HS-5 (cell line): ENCODE measurements at regions not wholly inside any gene's neighbourhood (a gene's known extent, or its start where the extent isn't known, plus 50 kb on each side); places are given as distances from the start of the nearest gene placed in this dataset.
A peak's percentile ranks its signal among the peaks of the same experiment; 100 is the strongest.
"Not testable (repeated sequence)": the region's sequence is repeated elsewhere in the genome, so short reads cannot be mapped to it uniquely, and the experiment has no call there.

Experiments
- DNase-seq: peaks from one replicate; pipeline ENCODE4 v3.0.0-alpha.2; 2012; ENCODE audit warnings: low read depth

DNA sequence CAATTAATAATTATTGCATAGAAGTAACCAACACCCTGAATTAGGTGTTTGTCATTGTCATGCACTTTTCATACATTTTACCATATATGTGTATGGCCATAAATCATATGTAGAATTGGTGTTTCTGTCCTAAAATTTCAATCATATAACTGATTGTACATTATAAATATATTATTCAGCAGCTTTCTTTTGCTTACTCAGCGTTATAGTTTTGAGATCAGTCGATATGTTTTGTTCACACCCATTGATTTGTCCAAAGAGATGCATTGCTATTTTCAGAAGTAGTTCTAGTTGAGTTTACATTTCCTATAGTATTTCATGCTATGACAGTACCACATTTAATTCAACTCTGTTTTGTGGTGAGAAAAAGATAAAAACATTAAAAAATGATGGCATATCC is 50.5 kb upstream of the PARP4 start:
- no peak for DNase-seq

DNA sequence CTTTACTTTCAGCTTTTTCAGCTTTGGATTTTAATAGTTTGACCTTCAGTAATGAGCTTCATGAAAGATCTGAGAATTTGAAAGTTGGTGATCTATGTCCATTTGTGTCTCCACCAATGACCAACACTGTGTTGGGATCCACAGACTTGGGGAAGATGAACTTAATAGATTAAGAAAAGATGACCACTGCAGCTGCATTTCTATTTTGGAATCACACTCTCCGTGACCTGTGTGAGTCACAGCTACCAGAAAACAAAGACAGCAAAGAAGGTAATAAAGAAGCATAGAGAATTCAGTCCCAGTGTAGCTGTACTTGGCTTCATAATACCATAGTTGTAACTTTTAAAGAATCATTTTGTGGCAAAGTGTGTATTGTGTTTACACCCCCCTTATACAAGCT is 51.4 kb upstream of the PARP4 start:
- not testable (repeated sequence) for DNase-seq

DNA sequence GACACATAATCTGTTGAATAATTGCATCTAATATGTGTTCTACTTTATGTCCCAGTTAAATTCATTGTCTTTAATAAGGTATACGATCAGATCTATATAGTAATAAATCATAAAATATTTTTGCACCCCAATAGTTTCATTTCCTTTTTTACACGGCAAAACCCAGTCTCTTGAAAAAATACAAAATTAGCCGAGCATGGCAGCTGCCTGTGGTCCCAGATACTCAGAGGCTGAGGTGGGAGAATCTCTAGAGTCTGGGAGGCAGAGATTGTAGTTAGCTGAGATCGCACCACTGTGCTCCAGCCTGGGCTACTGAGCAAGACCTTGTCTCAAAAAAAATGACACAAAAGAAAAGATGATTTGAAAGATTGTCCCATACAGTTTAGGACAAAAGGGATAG is 52.3 kb upstream of the PARP4 start:
- DNase-seq, result no peak

DNA sequence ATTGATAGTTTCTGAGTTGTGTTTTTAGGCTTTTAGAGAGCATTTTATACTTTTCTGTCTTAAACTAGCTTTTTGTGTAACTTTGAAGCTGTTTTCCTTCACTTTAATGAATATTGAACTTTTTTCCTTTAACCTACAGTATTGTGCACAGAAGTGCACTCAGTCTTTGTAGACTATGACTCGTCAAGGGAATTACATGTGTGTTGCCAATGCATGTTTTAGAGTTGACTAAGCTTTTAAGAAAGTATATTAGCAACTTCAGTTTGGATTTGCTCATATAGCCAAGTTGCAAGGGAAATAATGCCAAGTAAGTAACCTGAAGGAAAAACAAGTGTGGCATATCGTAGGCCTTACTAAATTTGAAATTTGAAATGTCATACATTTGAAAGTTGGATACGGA is 55.0 kb upstream of the PARP4 start:
- DNase-seq, result not testable (repeated sequence)

DNA sequence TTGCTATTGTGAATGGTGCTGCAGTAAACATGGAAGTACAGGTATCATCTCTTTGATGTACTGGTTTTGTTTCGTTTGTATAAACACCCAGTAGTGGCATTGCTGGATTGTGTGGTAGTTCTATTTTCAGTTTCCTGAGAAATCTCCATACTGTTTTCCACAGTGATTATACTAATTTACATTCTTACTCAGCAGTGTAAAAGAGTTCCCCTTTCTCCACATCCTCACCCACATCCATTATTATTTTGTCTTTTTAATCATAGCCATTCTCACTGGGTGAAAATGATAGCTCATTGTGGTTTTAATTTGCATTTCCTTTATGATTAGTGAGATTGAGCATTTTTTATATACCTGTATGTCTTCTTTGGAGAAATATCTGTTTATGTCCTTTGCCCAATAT is 62.3 kb upstream of the PARP4 start:
- DNase-seq, result no peak

DNA sequence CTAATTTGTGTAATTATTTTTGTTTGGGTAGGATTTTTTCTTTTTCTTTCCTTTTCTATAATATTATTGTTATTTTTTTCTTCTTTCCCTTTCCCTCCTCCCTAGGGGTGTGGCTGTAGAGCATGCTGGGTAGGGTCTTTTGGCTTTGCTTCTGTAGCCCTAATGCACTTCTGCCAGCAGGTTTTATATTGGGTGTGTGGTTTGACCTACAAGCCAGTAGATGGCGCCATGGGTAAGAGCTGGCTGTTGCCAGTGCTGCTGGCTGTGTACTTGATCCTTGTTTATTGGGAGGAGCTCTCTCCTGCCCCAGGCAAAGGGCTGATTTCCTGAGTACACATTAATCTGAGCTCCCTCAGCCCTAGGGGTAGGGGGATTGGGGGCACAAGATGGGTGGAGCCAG is 67.7 kb upstream of the PARP4 start:
- DNase-seq, result not testable (repeated sequence)

DNA sequence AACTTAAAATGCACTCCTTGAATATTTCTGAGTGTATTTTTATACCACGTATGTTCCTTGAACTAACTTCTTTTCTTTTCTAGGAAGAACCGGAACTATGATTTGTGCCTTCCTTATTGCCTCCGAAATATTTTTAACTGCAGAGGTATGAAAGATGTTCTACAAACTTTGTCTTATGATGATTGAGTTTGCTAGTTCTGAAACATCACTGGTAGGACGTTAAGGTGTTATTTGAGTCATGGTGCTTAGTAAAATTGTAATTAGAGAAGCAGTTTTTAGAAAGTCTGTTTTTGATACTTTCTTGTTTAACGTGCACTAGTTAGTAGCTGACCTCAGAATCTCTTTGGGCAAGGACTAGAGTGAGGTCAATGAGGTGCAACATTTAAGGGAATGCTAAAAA is 69.0 kb upstream of the PARP4 start:
- DNase-seq, result not testable (repeated sequence)

DNA sequence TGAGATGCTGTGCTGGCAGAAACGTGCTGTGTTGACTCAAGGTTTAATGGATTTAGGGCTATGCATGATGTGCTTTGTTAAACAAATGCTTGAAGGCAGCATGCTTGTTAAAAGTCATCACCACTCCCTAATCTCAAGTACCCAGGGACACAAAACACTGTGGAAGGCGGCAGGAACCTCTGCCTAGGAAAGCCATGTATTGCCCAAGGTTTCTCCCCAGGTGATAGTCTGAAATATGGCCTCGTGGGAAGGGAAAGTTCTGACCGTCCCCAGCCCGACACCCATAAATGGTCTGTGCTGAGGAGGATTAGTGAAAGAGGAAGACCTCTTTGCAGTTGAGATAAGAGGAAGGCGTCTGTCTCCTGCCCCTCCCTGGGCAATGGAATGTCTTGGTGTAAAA is 79.1 kb upstream of the PARP4 start:
- DNase-seq, result not testable (repeated sequence)

DNA sequence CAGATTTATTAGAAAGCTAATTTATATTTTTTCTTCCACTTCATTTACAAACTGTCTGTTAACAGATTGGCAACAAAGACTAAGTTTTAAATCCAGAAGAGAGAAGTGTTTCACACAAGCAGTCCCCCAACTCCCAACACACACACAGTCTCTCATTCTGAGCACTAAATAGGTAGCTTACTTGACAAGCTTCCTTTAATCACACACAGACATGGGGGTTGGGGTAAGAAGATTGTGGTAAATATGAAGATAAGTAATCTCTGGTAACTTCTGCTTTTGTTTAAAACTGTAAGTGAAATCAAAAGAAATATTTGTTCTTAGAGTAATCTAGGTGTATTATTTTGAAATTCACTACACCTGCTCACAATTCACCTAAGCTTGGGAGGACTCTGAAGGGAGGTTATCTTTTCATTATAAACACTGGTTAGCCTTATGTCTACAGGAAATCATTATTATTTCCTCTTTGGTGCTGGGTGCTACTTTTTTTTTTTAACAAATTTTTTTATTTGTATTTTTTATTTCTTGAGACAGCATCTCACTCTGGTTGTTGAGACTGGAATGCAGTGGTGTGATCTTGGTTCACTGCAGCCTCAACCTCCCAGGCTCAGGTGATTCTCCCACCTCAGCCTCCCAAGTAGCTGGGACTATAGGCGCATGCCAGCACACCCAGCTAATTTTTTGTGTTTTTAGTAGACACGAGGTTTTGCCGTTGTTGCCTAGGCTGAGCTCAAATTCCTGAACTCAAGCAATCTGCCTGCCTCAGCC is 82.1 kb upstream of the ATP12A start:
- not testable (repeated sequence) for DNase-seq

DNA sequence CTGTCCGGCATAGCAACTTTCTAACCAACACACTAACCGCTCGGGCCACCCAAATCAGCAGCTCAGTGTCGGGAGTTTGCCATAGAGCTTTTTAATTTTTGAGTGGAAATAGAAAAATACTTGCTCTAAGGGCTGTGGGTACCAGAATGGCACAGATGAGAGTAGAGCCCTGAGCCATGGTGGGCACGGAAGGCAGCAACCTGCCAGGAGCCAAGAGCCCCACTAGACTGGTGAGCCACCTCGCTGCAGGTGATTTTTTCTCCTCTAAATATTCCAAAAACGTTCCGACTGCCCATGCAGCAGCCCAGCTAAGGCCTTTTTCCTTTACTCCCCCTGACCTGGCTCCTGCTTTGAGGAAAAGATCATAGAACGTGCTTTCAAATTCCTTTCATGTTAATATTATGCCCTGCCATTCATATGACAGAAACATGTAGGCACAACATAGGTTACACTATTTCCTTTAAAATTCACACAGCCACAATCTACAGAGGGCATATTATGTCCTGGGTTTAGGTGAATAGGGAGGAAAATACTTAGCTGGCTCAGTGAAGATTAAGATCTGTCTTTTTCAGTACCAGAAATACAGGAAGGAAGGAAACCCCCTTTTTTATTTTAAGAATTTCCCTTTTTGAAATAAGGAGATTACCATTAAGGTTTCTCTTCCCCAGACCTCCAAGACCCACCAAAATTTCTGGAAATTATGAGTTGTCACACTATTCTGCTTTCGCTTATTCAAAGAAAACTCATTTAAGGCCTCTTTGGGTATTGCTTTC is 81.0 kb upstream of the ATP12A start:
- not testable (repeated sequence) for DNase-seq

DNA sequence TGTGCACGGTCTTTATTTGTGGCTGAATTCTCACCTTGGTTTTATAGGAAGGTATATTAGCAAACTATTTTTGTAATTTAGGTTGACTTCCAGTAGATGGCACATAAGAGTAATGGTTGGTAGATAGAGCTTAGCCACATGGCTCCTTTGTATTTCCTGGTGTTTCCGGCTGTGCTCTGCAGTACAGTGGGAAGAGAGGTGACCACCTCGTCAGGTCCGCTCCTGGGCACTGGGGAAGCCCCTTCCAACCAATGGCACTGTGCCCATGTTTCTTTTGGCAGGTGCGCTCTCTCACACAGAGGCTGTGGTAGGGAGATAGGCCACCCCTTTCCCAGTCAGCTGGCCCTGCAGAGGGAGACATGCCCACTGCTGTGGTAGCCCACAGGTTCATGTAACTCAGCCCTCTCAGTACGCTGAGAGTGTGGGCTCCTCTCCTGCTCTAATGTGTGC is 74.3 kb upstream of the ATP12A start:
- DNase-seq, result peak; percentile 5

DNA sequence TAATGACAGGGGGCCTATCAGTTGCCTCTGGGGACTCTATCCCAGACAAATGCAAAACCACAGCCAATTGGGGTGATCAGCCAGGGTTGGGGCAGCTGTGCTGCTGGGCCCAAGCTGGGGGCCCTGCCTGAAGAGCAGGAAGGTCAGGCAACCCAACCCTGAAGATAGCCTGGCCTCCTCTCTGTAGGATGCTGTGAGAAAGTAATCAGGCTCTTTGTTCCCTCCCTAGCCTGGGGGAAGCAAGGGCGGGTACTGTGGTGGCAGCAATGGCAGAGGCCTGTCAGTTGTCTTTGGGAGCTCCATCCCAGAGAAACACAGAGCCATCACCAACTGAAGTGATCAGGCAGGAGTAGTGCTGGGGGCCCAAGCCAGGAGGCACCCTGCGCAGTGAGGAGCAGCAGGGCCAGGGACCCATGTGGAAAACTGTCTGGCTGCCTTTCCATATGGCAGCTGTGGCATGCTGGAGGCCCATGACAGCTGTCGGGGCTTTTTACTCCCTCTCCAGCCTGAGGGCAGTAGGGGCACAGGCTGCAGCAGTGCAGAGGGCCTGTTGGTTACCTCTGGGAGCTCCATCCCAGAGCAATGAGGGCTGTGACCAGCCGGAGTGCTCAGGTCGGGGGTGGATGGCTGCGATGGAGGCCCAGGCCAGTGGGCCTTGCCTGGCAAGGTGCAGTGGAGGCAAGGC is 73.6 kb upstream of the ATP12A start:
- no peak for DNase-seq

DNA sequence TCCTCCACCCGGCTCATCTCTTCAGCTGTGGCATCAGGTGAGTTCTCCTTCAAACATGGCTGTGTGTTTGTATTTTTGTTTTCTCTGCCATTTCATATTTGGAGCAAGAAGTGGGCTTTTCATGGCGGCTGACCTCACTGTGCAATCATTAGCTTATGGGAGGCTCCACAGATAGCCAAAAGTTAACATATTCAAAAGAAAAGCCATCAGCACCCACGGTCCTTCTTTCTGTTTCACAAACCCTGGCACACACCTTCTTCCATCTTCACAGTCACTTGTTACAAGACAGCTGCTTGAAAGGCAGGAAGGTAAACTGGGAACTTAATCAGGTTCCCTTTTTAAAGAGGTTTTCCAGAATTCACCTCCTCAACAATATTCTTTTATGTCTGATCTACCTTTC is 69.3 kb upstream of the ATP12A start:
- DNase-seq, result no peak

DNA sequence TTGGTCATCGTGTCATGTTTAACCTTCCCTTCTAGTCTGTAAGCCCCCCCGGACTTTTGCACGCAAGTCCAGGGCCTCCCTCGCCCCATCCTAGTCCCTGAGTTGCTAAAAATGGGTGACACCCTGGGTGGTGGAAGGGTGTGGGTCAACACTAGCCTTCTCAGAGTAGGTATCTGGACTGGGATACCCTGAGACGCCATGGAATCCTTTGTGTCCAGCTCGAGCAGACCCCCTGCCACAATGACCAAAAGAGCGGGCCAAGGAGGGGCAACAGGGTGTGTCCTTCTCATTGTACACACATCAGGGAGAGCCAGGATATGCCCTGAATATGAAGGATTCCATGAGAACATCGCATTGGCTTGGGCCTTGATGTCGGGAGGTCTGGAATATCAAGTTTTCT is 67.5 kb upstream of the ATP12A start:
- DNase-seq, result no peak

DNA sequence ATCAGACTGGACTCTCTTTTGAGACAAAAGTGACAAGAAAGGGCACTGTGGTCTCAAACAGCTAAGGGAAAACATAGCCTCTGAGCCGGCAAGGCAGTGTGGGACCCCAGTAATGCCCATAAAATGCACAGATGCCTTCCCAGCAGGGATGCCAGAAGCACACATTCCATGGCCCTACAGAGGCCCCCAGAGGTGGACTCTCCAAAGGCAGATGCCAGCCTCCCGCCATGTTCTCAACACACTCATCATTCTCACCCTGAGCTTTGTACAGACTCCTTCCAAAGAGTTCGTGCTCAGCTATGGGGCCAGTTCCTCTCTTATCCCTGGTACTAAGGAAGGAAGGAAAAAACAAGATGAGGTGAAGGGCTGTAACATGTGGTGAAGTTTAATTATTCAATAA is 67.1 kb upstream of the ATP12A start:
- DNase-seq, result no peak

DNA sequence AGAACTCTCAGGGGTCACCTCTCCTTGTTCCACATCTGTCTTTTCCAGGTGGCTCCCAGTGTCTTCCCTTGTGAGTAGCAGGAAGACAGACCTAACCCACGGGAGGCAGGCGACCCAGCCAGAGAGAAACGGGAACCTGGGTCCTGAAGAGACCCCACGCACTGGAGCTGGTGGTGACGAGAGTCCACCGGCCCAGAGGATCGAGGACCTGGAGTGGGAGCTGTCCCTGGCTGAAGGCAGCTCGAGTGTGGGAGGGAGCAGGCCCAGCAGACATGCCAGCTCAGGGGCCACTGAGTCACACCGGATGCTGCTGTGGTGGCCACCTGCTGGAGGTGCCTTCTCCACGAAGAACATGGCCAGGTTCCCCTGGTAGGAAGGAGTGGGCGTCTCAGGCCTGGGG is 66.5 kb upstream of the ATP12A start:
- no peak for DNase-seq

DNA sequence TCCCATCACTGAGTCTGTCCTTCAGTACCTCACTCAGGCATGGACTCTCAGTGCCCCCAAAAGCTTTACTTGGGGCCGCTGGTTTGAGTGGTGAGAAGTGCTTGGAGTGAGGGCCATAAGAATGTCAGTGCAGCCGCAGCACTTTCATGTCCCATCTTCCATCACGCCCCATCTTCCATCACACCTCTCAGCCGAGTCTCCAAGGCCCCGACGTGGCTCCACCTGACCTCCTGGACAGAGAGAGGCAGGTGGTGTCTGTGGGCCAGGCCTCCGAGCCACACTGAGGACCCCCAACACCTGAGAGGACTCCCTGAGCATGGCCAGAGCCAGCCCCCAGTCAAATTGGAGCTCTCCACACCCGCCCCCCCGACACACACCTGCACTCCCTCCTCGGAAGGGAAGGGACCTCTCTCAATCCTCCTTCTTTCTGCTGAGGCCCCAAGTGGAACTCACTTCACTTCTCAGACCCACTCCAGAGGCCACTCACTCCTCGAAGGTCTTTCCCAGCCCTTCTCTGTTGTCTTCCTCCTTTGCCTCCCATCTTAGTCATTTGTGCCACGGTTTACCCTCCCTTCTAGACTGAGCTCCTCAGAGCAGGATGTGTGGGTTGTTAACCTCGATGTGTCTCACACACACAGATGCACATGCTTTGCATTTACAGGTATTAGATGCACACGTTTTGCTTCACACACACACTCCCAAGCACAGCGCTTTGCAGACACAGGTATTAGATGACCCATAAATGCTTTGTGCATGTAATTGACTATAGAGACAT is 65.7 kb upstream of the ATP12A start:
- DNase-seq, result no peak

DNA sequence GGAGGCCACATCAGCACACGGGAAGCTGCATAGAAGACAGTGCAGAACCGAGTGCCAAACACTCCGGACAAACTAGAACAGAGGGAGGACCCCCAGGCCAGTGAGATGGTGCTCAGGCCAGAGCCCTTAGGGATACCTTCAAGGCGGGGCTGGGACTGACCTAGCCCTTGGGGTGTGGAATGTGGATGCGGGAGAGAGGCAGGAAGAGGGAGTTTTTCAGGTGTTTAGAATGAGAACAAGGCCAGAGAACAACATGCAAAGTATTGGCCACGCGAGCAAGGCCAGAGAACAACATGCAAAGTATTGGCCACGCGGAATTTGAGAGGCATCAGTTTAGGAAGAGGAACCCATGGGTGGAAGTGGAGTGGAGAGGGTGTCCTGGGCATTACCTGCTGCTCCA is 65.1 kb upstream of the ATP12A start:
- no peak for DNase-seq

DNA sequence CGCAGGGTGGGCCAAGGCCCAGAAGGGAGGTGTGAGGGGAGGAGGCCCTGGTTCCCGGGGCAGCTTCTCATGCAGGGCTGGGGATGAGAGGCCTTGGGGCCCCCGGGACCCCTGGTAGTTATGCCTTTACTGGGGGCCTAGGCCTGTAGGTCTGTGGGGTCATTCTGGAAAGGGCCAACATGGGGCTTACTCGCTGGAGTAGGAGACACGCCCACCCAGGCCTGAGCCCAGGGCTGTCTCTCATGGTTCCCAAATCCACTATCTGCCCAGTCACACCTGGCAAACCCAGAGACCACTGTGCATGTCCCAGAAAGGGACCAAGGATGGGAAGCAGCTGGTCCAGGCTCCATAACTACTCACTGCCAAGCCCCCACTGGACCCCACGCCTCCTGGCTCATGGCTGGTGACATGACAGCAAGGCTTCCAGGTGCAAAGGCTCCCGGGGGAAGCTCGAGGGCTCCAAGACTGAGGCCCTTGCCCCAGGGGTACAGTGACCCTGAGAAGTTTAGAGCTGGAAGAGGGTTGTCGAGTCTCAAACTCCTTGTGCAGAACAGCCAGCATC is 64.2 kb upstream of the ATP12A start:
- DNase-seq, result no peak

DNA sequence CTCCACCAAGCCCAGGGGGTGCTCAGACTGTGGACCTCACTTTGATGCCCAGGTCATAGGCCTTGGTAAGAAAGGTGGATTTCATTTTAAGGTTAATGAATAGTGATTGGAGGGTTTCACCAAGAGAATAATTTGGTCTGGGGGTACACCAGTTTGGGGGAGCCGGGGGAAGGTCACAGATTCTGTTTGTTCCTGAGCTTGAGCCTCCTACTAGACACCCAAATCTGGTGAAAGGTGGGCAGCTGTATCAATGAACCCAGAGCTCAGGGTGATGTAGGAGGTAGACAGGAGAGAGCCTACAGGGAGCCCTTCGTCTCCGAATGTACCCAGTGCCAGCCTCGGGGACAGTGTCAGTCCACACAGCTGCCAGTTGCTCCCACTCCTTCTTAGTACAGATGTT is 63.7 kb upstream of the ATP12A start:
- DNase-seq, result no peak

DNA sequence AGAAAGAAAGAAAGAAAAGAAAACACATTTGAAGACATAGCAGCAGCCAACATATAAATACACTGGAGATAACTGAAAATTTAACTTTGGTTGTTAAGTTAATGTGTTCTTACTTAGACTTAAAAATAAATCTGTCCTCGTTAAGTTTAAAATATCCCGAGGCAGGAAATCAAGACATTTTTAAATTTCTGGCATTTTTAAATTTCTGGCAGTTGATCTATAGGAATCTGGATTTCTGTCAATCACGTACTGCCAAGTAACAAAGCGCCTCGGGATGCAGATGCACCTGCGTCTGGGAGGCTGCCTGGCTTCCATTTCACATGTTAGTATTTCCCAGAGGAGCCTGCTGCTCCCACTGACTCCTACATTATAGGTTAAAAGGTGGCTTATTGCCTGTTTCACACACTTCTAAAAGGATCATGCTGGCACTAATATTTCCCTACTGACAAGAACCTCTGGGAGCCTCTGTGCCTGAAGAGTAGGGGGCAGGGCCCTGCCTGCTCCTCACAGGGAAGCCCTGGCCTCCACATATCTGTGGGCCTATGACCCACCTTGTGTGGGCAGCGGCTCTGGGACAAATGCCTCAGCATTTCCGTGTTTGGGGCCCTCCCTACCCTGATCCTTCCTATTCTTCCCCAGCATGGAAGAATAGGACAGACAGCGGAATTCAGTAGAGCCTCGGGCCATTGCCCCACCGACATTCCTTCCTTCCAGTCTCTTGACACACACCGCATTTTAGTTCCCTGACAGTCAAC is 62.8 kb upstream of the ATP12A start:
- DNase-seq, result no peak
